ENCODE measurements at regions not wholly inside any gene's neighbourhood (a gene's known extent, or its start where the extent isn't known, plus 50 kb on each side); places are given as distances from the start of the nearest gene placed in this dataset.

GRCh38 chr3:170772175-170772574, 97.8 kb downstream of the RPL22L1 start:
- DNase-seq = no peak
- H3K36me3 ChIP-seq (replicated peaks; ENCODE audit: control insufficient read depth, insufficient read depth, low read length) = no peaks in the 10 kb centered on the region
- H3K4me3 ChIP-seq (ENCODE audit: insufficient read depth, low read depth, low read length) = no peak overlapping the region
- H3K27me3 ChIP-seq (ENCODE audit: control insufficient read depth, insufficient read depth, low read length) = no peaks in the 10 kb centered on the region

- H3K27me3 ChIP-seq (ENCODE audit: control insufficient read depth, insufficient read depth, low read length) = no peaks in the 10 kb centered on the region
- H3K4me3 ChIP-seq (ENCODE audit: insufficient read depth, low read depth, low read length) = no peak overlapping the region
- no peak for DNase-seq
- no peaks in the 10 kb centered on the region for H3K36me3 ChIP-seq (replicated peaks; ENCODE audit: control insufficient read depth, insufficient read depth, low read length)
These were observed 101.6 kb downstream of the RPL22L1 start for GRCh38 chr3:170768334-170768801.

- H3K36me3 ChIP-seq (replicated peaks; ENCODE audit: control insufficient read depth, insufficient read depth, low read length) = no peaks in the 10 kb centered on the region
- H3K4me3 ChIP-seq (ENCODE audit: insufficient read depth, low read depth, low read length) = no peak overlapping the region
- no peaks in the 10 kb centered on the region for H3K27me3 ChIP-seq (ENCODE audit: control insufficient read depth, insufficient read depth, low read length)
- DNase-seq = no peak
These were observed 102.4 kb downstream of the RPL22L1 start for GRCh38 chr3:170767576-170767941.

- DNase-seq = no peak
- H3K27me3 ChIP-seq (ENCODE audit: control insufficient read depth, insufficient read depth, low read length) = no peaks in the 10 kb centered on the region
These were observed 103.0 kb downstream of the RPL22L1 start for GRCh38 chr3:170766823-170767575.

GRCh38 chr3:170766253-170766652, 103.7 kb downstream of the RPL22L1 start:
- Histone ChIP-seq H3K36me3 (replicated peaks; ENCODE audit: control insufficient read depth, insufficient read depth, low read length) (no peaks in the 10 kb centered on the region), H3K4me3 (ENCODE audit: insufficient read depth, low read depth, low read length) (no peak overlapping the region), H3K27me3 (ENCODE audit: control insufficient read depth, insufficient read depth, low read length) (no peaks in the 10 kb centered on the region)
- DNase-seq = no peak

More at GRCh38 chr3:170766823-170767575, 103.0 kb downstream of the RPL22L1 start:
- Histone ChIP-seq H3K4me3 (ENCODE audit: insufficient read depth, low read depth, low read length) (no peak overlapping the region), H3K36me3 (replicated peaks; ENCODE audit: control insufficient read depth, insufficient read depth, low read length) (no peaks in the 10 kb centered on the region)

- no peak for DNase-seq
- no peaks in the 10 kb centered on the region for H3K27me3 ChIP-seq (ENCODE audit: control insufficient read depth, insufficient read depth, low read length)
- H3K4me3 ChIP-seq (ENCODE audit: insufficient read depth, low read depth, low read length) = no peak overlapping the region
- H3K36me3 ChIP-seq (replicated peaks; ENCODE audit: control insufficient read depth, insufficient read depth, low read length) = no peaks in the 10 kb centered on the region
These were observed 104.4 kb downstream of the RPL22L1 start for GRCh38 chr3:170765419-170766078.

GRCh38 chr3:170764017-170764416, 106.0 kb downstream of the RPL22L1 start:
- no peak for DNase-seq
- Histone ChIP-seq H3K4me3 (ENCODE audit: insufficient read depth, low read depth, low read length) (no peak overlapping the region), H3K27me3 (ENCODE audit: control insufficient read depth, insufficient read depth, low read length) (no peaks in the 10 kb centered on the region), H3K36me3 (replicated peaks; ENCODE audit: control insufficient read depth, insufficient read depth, low read length) (no peaks in the 10 kb centered on the region)

- no peak overlapping the region for H3K4me3 ChIP-seq (ENCODE audit: insufficient read depth, low read depth, low read length)
- no peaks in the 10 kb centered on the region for H3K36me3 ChIP-seq (replicated peaks; ENCODE audit: control insufficient read depth, insufficient read depth, low read length)
- no peaks in the 10 kb centered on the region for H3K27me3 ChIP-seq (ENCODE audit: control insufficient read depth, insufficient read depth, low read length)
- no peak for DNase-seq
These were observed 107.9 kb downstream of the RPL22L1 start for GRCh38 chr3:170762064-170762463.

- no peak for DNase-seq
- Histone ChIP-seq H3K27me3 (ENCODE audit: control insufficient read depth, insufficient read depth, low read length) (no peaks in the 10 kb centered on the region), H3K36me3 (replicated peaks; ENCODE audit: control insufficient read depth, insufficient read depth, low read length) (no peaks in the 10 kb centered on the region), H3K4me3 (ENCODE audit: insufficient read depth, low read depth, low read length) (no peak overlapping the region)
These were observed 108.9 kb downstream of the RPL22L1 start for GRCh38 chr3:170761103-170761502.

GRCh38 chr3:170760174-170760526, 109.8 kb downstream of the RPL22L1 start:
- DNase-seq = no peak
- Histone ChIP-seq H3K36me3 (replicated peaks; ENCODE audit: control insufficient read depth, insufficient read depth, low read length) (no peaks in the 10 kb centered on the region), H3K4me3 (ENCODE audit: insufficient read depth, low read depth, low read length) (no peak overlapping the region), H3K27me3 (ENCODE audit: control insufficient read depth, insufficient read depth, low read length) (no peaks in the 10 kb centered on the region)

GRCh38 chr3:170759511-170760173, 110.4 kb downstream of the RPL22L1 start:
- no peak for DNase-seq
- H3K36me3 ChIP-seq (replicated peaks; ENCODE audit: control insufficient read depth, insufficient read depth, low read length) = no peaks in the 10 kb centered on the region
- H3K27me3 ChIP-seq (ENCODE audit: control insufficient read depth, insufficient read depth, low read length) = no peaks in the 10 kb centered on the region
- no peak overlapping the region for H3K4me3 ChIP-seq (ENCODE audit: insufficient read depth, low read depth, low read length)

- DNase-seq = no peak
- Histone ChIP-seq H3K27me3 (ENCODE audit: control insufficient read depth, insufficient read depth, low read length) (no peaks in the 10 kb centered on the region), H3K4me3 (ENCODE audit: insufficient read depth, low read depth, low read length) (no peak overlapping the region), H3K36me3 (replicated peaks; ENCODE audit: control insufficient read depth, insufficient read depth, low read length) (no peaks in the 10 kb centered on the region)
These were observed 113.0 kb downstream of the RPL22L1 start for GRCh38 chr3:170757038-170757437.

- no peaks in the 10 kb centered on the region for H3K36me3 ChIP-seq (replicated peaks; ENCODE audit: control insufficient read depth, insufficient read depth, low read length)
- H3K4me3 ChIP-seq (ENCODE audit: insufficient read depth, low read depth, low read length) = no peak overlapping the region
- H3K27me3 ChIP-seq (ENCODE audit: control insufficient read depth, insufficient read depth, low read length) = no peaks in the 10 kb centered on the region
- DNase-seq = no peak
These were observed 115.7 kb downstream of the RPL22L1 start for GRCh38 chr3:170754311-170754693.

- Histone ChIP-seq H3K36me3 (replicated peaks; ENCODE audit: control insufficient read depth, insufficient read depth, low read length) (no peaks in the 10 kb centered on the region), H3K27me3 (ENCODE audit: control insufficient read depth, insufficient read depth, low read length) (no peaks in the 10 kb centered on the region), H3K4me3 (ENCODE audit: insufficient read depth, low read depth, low read length) (no peak overlapping the region)
- DNase-seq = no peak
These were observed 116.3 kb downstream of the RPL22L1 start for GRCh38 chr3:170753421-170754310.

Measured in H7 (cell line).